Activated CD4-positive, alpha-beta T cell treated with anti-CD3 and anti-CD28 coated beads for 36 hours (primary cell): ENCODE measurements at regions not wholly inside any gene's neighbourhood (a gene's known extent, or its start where the extent isn't known, plus 50 kb on each side); places are given as distances from the start of the nearest gene placed in this dataset.

Experiments
- ATAC-seq: fragments of 200-7000 bp; cut with Tn5 transposase; one replicate; pipeline ENCODE4 v1.10.0; 2021; ENCODE audit warnings: mild to moderate bottlenecking, moderate library complexity
- CTCF ChIA-PET: fragments of 350-600 bp; sonication (Branson Sonifier 250); formaldehyde crosslinking; loops from one replicate; lab custom pipeline; 2021; ENCODE audit warnings: antibody characterized with exemption; lab: Charles Lee
- POLR2A ChIA-PET: fragments of 350-600 bp; sonication (Branson Sonifier 250); formaldehyde crosslinking; loops from one replicate; lab custom pipeline; 2021; ENCODE audit warnings: antibody characterized with exemption, inconsistent platforms; lab: Charles Lee
- DNase-seq: peaks from one replicate; pipeline ENCODE4 v3.0.0-alpha.2; 2020
- H3K27ac Mint-ChIP-seq: one replicate; pipeline ENCODE4 v1.8.0; 2021; ENCODE audit warnings: mixed read lengths
- H3K27me3 Mint-ChIP-seq: one replicate; pipeline ENCODE4 v1.8.0; 2021; ENCODE audit warnings: mixed read lengths
- H3K36me3 Mint-ChIP-seq: one replicate; pipeline ENCODE4 v1.8.0; 2021; ENCODE audit warnings: low read depth, mixed read lengths
- H3K4me1 Mint-ChIP-seq: one replicate; pipeline ENCODE4 v1.8.0; 2021; ENCODE audit warnings: mixed read lengths
- H3K4me3 Mint-ChIP-seq: one replicate; pipeline ENCODE4 v1.8.0; 2021; ENCODE audit warnings: mild to moderate bottlenecking, moderate library complexity, mixed read lengths
- H3K9me3 Mint-ChIP-seq: one replicate; pipeline ENCODE4 v1.8.0; 2021; ENCODE audit warnings: low read depth, mixed read lengths
- intact Hi-C, 2 experiments: fragments of 100-400 bp; cut with DNase I in 1 of 2; cut with micrococcal nuclease in 1 of 2; formaldehyde crosslinking; loops; one replicate each; pipeline versions ENCODE4 v1.14.2 to v1.15.1; 2022 to 2024; cut with DNase I, micrococcal nuclease

GRCh38 chr13:105928048-105928447 is 607.4 kb downstream of the EFNB2 start:
- Mint-ChIP-seq H3K4me3 (no peak overlapping the region), H3K27ac (no peak overlapping the region), H3K4me1 (no peaks in the 10 kb centered on the region), H3K9me3 (no peaks in the 10 kb centered on the region), H3K27me3 (no peaks in the 10 kb centered on the region), H3K36me3 (no peaks in the 10 kb centered on the region)
- DNase-seq (no peak), ATAC-seq (no peak)
- ChIA-PET POLR2A (no interaction called here), CTCF (interaction anchor here (0.6 kb wide), 1 partner anchor 24 kb away, joined by 5 read pairs; no protein-coding TSS in a partner anchor)
- intact Hi-C loops = no loop called here

- no peaks in the 10 kb centered on the region for H3K36me3 Mint-ChIP-seq
- H3K9me3 Mint-ChIP-seq = no peaks in the 10 kb centered on the region
- no peak overlapping the region for H3K27ac Mint-ChIP-seq
- ATAC-seq (no peak), DNase-seq (no peak)
- H3K4me1 Mint-ChIP-seq = no peaks in the 10 kb centered on the region
- ChIA-PET CTCF (no interaction called here), POLR2A (no interaction called here)
- H3K27me3 Mint-ChIP-seq = no peaks in the 10 kb centered on the region
- H3K4me3 Mint-ChIP-seq = no peak overlapping the region
- intact Hi-C loops = no loop called here
These were observed 610.0 kb downstream of the EFNB2 start for GRCh38 chr13:105925496-105925895.

DNA sequence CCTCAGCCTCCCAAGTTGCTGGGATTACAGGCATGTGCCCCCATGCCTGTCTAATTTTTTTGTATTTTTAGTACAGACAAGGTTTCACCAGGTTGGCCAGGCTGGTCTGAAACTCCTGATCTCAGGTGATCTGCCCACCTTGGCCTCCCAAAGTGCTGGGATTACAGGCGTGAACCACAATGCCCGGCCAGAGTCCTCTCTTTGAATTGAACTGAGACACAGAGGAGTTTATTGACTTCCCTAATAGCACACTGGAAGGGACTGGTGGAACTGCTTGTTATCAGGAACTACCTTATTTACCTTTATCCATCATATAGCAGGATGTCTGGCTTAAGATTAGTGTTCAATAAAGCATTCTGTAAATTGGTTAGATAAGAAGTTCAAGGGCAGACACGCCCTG is 613.8 kb downstream of the EFNB2 start:
- Mint-ChIP-seq H3K9me3 (no peaks in the 10 kb centered on the region), H3K27me3 (no peaks in the 10 kb centered on the region), H3K36me3 (no peaks in the 10 kb centered on the region), H3K27ac (no peak overlapping the region), H3K4me1 (no peaks in the 10 kb centered on the region), H3K4me3 (no peak overlapping the region)
- intact Hi-C loops = no loop called here
- ATAC-seq (no peak), DNase-seq (no peak)
- POLR2A ChIA-PET = no interaction called here
- CTCF ChIA-PET = interaction anchor here (0.6 kb wide), 1 partner anchor 1116 kb away, joined by 3 read pairs; no protein-coding TSS in a partner anchor

- DNase-seq (no peak), ATAC-seq (no peak)
- CTCF ChIA-PET = no interaction called here
- intact Hi-C loops = no loop called here
- H3K27ac Mint-ChIP-seq = no peak overlapping the region
- H3K9me3 Mint-ChIP-seq = no peaks in the 10 kb centered on the region
- POLR2A ChIA-PET = no interaction called here
- H3K27me3 Mint-ChIP-seq = no peaks in the 10 kb centered on the region
- H3K4me3 Mint-ChIP-seq = no peak overlapping the region
- H3K4me1 Mint-ChIP-seq = no peaks in the 10 kb centered on the region
- H3K36me3 Mint-ChIP-seq = no peaks in the 10 kb centered on the region
These were observed 615.1 kb downstream of the EFNB2 start for GRCh38 chr13:105920370-105920769.

GRCh38 chr13:105918842-105919741 is 616.4 kb downstream of the EFNB2 start:
- intact Hi-C loops = no loop called here
- CTCF ChIA-PET = no interaction called here
- ATAC-seq = no peak
- POLR2A ChIA-PET = no interaction called here
- DNase-seq = no peak
- Mint-ChIP-seq H3K36me3 (no peaks in the 10 kb centered on the region), H3K4me3 (no peak overlapping the region), H3K9me3 (no peaks in the 10 kb centered on the region), H3K27ac (no peak overlapping the region), H3K4me1 (no peaks in the 10 kb centered on the region), H3K27me3 (peaks cover 1% of the 10 kb centered on the region)

- H3K9me3 Mint-ChIP-seq = no peaks in the 10 kb centered on the region
- peaks cover 7% of the 10 kb centered on the region for H3K27me3 Mint-ChIP-seq
- intact Hi-C loops = no loop called here
- ATAC-seq (no peak), DNase-seq (no peak)
- no peaks in the 10 kb centered on the region for H3K4me1 Mint-ChIP-seq
- no peaks in the 10 kb centered on the region for H3K36me3 Mint-ChIP-seq
- H3K27ac Mint-ChIP-seq = no peak overlapping the region
- POLR2A ChIA-PET = no interaction called here
- CTCF ChIA-PET = interaction anchor here (0.7 kb wide), 1 partner anchor 34 kb away, joined by 3 read pairs; no protein-coding TSS in a partner anchor
- H3K4me3 Mint-ChIP-seq = no peak overlapping the region
These were observed 620.2 kb downstream of the EFNB2 start for GRCh38 chr13:105915146-105915850.

DNA sequence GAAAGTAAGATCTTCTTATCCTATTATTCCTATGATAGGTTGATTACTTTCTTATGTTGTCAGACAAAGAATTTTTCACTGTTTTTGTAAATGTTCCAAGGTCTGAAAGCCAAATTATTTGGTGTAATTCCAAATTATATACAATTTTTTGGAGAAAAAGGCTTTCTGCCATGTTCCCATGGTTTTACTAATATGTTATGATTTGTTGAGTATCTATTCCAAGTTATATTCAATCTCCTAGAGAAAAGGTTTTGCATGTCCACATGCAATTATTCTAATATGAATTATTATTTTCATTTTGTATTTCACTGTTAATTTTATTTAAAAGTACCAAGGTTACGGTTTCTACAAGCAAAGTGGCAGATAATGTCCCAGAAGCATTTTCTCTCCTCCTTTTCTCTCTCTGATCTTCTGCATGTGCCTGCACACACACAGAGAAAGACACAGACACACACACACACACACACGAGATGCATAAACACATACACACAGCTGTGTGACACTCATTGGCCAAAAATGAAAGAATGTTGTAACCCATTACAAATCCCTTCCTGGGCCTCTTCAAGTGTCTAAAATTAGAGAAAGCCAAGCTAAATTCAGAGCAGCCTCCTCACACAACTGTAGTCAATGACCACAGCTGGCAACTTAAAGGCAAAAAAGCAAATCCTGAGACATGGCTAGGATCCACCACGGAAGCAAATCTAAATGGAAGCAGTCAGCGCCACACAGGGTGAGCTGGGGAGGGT is 621.0 kb downstream of the EFNB2 start:
- Mint-ChIP-seq H3K4me1 (no peaks in the 10 kb centered on the region), H3K27ac (no peak overlapping the region), H3K9me3 (no peaks in the 10 kb centered on the region), H3K27me3 (peaks cover 10% of the 10 kb centered on the region), H3K4me3 (no peak overlapping the region), H3K36me3 (no peaks in the 10 kb centered on the region)
- CTCF ChIA-PET = no interaction called here
- ATAC-seq = no peak
- POLR2A ChIA-PET = no interaction called here
- no peak for DNase-seq
- intact Hi-C loops = no loop called here

DNA sequence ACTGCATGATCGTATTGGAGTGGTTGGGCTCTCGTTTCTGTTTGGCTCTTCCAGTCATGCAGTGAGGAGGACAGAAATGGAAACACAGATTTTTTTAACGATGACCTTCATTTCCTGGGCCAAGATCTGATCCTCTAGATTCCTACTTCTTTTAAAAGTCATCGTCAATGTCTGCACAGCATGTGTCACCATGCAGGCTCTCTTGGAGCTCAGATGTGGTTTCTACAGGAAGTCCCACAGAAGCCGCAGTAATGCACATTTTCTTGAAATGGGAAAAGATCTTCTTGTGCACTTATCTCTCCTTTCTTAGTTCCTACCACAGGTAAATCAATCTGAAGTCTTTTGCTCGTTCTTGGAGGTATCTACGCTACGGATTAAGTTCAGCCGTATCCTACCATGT is 626.9 kb downstream of the EFNB2 start:
- DNase-seq = peak; percentile 60
- H3K27ac Mint-ChIP-seq = no peak overlapping the region

DNA sequence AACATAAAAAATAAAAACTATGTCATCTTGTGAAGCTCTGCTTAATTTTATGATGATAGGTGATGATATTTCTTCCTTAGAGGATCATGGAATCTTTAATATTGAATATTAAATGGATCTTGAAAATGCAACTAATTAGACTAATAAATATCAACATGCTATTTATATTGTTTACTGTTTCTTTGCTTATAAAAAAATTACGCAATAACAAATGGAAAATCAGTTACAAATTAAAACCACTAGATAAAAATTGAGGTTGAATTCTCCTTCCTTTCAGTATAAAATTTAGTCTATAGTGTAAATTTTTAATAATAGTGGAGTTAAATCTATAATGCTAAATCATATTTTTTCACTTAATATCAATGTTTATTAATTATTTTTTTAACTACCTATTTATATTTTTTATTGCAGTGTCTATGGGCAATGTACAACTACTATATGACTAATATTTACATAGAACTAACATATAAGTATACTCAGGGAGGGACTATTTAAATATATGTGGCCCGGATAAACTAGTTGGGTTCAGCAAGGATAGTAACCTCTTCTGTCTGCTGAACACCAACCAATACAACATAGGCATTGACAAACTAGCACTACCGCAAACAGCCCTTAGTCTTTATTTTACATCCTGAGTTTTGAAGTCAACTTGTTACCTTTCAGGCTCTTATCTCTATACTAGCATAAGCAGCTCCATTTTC is 628.0 kb downstream of the EFNB2 start:
- POLR2A ChIA-PET = no interaction called here
- Mint-ChIP-seq H3K4me1 (peaks cover 14% of the 10 kb centered on the region), H3K36me3 (no peaks in the 10 kb centered on the region), H3K27me3 (peaks cover 17% of the 10 kb centered on the region), H3K4me3 (no peak overlapping the region), H3K9me3 (no peaks in the 10 kb centered on the region), H3K27ac (no peak overlapping the region)
- intact Hi-C loops = loop anchor here in 1 of 2 experiments (10.0 kb wide), 1 partner anchor 627 kb away; the partner anchor contains the start of gene EFNB2
- CTCF ChIA-PET = no interaction called here
- ATAC-seq = no peak
- DNase-seq = no peak

More for the DNA sequence above, 626.9 kb downstream of the EFNB2 start:
- Mint-ChIP-seq H3K27me3 (peaks cover 17% of the 10 kb centered on the region), H3K9me3 (no peaks in the 10 kb centered on the region), H3K4me1 (peaks cover 14% of the 10 kb centered on the region), H3K4me3 (no peak overlapping the region), H3K36me3 (no peaks in the 10 kb centered on the region)
- POLR2A ChIA-PET = no interaction called here
- CTCF ChIA-PET = no interaction called here
- intact Hi-C loops = loop anchor here in 1 of 2 experiments (10.0 kb wide), 1 partner anchor 626 kb away; the partner anchor contains the start of gene EFNB2
- ATAC-seq = peak; percentile 79

DNA sequence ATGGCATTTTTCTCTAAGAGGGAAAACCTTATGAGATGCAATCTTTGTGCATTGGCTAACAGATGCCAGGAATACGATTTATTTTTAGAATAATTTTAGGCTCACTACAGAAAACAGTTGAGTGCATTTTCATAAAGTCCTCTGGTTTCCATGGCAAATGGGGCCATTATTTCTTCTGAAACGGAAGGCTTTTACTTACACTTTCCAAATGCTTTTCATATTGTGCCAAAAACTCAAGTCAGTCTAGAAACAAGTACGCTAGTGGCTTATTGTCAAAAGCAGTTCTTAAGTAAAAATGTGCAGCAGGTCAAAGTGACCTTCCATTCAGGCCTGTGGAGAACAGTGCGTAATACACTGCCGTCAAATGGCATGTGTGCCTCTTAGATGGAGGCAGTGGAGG is 628.7 kb downstream of the EFNB2 start:
- no peaks in the 10 kb centered on the region for H3K9me3 Mint-ChIP-seq
- peaks cover 17% of the 10 kb centered on the region for H3K27me3 Mint-ChIP-seq
- POLR2A ChIA-PET = no interaction called here
- H3K27ac Mint-ChIP-seq = no peak overlapping the region
- ATAC-seq (no peak), DNase-seq (no peak)
- intact Hi-C loops = loop anchor here in 1 of 2 experiments (10.0 kb wide), 1 partner anchor 628 kb away; the partner anchor contains the start of gene EFNB2
- peaks cover 14% of the 10 kb centered on the region for H3K4me1 Mint-ChIP-seq
- H3K4me3 Mint-ChIP-seq = no peak overlapping the region
- CTCF ChIA-PET = no interaction called here
- no peaks in the 10 kb centered on the region for H3K36me3 Mint-ChIP-seq
